ENCODE measurements at regions not wholly inside any gene's neighbourhood (a gene's known extent, or its start where the extent isn't known, plus 50 kb on each side); places are given as distances from the start of the nearest gene placed in this dataset.

DNA sequence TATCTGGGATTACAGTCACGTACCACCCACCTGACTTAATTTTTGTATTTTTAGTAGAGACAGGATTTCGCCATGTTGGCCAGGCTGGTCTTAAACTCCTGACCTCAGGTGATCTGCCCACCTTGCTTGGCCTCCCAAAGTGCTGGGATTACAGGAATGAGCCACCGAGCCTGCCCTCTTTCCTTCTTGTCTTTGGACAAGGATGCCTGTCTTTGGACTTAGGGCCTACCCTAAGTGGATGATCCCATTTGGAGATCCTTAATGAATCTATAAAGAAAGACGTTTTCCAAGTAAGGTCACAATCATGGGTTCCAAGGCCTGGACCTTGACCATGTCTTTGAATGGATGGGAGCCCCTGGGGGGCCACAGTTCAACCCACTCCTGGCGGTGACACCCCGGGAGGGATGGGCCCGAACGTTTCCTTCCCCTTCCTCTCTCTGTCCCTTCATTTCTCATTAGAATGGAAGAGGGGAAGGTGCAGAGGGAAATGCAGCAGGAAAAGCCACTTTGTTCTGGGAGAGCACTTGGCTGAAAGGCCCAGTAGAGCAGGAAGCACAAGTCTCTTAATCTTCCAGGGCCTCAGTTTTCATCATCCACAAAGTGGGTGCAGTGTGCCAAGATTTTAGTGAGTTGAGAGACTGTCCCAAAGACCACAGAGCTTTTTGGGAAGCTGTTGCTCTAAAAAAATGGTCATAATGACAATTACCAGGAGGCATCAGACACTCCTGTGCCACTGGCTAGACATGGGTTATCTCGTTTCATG lies 353.3 kb downstream of the SEC14L1 start:
- no peak for DNase-seq

DNA sequence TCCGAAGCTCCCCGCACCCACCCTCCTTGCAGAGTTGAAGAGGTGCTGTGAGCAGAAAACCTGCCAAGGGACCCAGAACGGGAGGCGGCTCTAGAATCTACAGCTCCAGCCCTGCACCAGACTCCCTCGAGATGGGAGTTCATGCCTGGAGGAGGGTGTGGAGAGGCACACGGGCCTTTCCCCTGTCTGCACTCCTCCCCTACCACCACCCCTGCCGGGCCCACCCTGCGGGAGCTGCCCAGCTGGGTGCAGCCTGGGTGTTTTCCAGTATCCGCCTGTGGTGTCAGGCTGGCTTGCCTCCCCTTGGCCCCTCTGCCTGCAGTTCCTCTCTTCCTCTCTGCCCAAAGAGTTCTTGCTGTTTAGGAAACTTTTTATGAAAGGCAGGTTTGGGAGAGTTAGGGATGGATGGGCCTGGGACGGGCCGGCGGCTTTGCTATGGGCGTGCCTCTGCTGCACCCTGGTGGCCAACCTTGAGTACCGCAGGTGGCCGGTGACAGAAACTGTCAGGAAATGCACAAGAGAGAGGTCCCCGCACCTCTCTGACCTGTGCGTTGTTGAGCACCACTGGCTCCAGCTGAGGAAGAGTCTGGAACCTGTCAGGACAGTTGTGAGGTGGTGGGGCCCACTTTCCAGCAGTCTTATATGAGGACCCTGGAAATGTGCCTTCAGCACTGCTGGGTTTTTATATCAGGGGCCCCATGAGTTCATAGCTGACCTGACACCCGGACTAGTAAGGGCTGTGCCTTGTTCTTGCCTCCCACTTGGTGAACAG lies 354.1 kb downstream of the SEC14L1 start:
- DNase-seq: peak; percentile 60

DNA sequence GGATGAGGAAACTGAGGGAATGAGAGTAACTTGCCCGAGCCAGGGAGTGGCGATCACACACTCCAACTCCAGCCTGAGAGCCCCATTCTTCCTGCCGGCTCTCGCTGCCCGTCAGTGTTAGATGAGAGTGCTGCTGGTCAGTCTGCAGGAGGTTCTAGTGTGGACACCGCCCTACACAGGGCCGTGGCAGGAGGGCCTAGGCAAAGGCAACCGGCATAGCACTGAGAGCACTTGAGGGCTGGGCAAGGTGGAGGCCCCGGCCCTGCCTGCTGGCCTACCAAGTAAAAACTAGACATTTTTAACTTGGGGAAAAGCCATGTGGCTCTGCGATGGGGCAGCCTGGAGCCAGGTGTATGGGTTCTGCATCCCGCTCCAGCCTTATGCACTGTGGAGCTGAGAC lies 354.8 kb downstream of the SEC14L1 start:
- no peak for DNase-seq

DNA sequence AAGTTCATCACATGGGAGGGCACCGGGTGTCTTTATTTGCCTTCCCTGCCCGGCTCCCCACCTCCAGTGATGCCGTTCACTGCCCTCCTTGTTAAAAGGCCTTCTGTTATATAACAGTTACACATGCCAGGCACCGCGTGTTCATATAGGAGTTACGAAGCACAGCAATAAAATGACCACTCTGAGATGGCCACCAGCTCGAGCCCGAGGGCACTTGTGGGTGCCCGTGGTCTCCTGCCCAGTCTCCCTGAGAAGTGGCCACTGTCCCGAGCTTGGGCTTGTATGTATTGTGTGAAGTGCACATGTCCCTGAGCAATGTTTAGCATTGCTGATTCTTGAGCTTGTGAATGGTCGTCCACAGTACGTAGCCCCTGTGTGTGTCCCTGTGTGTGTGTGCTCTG lies 355.6 kb downstream of the SEC14L1 start:
- DNase-seq: no peak

DNA sequence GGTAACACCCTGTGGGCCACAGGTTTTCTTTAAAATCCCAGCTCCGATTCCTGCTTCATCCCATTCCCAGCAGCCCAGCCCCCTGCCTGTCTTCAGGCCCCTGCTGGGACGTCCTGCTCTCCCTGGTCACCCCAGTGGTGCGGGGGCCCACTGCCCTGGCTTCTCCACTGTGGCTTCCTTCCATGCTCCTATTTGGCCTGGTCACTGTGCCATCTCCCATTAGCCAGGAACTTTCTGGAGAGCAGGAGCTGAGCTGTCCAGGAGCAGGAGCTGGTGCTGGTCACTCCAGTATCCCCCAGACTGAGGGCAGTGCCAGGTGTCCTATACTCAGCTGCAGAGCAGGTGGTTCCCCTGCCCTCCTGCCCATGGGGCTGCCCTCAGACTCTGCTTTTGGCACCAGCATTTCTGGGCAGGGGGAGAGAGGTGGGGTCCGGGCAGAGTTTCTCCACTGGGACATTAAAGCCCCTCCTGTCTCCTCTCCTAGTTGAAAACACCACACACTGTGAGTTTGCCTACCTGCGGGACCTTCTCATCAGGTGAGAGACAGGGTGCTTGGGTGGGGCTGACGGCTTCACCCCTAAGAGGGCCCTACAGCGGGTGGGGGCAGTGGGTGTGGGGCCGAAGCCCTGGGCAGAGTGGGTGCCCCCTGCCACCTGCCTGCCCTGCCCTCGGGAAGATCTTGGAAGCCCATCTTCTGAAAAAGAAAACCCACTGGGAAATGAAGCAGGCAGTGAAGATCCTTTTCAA lies 356.2 kb downstream of the SEC14L1 start:
- DNase-seq: no peak

DNA sequence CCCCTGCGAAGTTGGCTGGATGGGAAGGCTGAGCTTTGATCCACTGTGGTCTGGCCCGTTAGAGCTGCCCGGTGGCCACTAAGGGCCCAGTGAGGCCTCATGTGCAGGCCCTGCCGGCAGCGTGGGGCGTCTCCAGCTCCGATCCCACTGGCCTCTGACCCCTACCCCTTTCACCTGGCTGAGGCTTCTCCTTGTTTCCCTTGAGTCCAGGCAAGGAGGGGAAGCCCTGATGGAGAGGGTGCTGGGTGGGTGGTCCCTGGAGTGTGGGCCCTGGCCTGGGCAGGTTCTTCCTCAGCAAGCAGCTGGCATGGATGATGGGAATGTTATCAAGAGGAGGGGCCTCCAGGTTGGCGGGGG lies 356.8 kb downstream of the SEC14L1 start:
- DNase-seq: no peak

DNA sequence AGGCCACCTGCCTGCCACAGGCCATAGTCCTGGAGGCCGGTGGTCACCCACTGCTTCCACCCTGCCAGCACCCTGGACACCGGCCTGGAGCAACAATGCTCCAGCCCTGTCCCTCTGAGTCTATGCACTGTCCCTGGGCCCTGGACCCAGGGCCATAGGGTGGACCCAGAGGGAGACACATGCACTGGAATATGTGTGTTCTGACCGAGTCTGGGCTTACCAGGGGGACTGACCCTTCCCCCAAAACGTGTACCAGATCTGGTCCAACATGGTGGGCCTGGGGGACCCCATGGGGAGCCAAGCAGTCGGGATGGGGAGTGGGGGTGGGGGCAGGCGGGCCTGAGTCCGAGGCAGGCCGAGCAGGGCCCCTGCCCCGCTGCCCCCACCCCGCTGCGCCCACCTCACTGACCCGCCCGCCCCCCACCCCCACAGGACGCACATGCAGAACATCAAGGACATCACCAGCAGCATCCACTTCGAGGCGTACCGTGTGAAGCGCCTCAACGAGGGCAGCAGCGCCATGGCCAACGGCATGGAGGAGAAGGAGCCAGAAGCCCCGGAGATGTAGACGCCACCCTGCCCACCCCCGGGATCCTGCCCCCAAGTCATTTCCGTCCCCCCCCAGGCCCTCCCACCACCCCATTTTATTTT lies 357.4 kb downstream of the SEC14L1 start:
- DNase-seq: no peak

DNA sequence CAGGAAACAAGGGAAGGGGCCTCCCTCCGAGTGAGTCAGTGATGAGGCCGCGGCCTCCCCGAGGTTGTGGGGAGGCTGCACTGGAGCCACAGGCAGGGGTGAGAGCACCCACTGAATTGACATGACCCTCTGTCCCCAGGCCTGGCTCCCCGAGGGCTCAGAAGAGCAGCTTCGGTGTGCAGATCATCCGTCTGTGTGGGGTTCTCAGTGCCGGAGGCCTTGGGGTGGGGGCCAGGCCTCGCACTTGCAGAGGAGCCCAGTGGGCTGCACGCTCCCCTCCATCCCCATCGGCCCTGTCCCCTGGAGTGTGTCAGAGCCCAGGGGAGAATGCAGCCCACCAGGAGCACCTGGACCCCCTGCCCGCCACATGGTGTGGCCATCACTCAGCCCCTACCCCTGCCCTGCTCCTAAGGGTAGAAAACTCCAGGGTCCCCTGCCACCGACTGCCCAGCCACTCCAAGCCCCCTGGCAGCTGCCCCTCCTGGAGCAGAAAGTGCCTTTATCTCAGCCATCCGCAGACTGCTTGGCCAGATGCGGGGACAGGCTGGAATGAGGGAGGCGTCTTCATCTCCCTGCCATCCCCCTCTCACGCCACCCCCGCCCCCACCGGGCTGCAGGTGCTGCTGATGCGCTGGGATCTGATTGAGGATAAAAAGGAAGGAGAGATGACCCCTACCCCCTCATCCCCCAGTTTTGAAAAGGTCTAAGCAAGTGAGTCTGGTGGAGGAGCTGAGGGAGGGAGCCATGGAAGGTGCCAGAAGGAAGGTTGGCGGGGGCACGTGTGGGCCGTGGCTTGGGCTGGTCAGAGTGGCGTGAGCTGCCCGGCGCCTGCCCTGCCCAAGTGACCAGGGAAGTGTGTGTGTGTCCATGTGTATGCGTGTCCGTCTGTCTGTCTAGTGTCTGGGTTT lies 358.3 kb downstream of the SEC14L1 start:
- DNase-seq: no peak

DNA sequence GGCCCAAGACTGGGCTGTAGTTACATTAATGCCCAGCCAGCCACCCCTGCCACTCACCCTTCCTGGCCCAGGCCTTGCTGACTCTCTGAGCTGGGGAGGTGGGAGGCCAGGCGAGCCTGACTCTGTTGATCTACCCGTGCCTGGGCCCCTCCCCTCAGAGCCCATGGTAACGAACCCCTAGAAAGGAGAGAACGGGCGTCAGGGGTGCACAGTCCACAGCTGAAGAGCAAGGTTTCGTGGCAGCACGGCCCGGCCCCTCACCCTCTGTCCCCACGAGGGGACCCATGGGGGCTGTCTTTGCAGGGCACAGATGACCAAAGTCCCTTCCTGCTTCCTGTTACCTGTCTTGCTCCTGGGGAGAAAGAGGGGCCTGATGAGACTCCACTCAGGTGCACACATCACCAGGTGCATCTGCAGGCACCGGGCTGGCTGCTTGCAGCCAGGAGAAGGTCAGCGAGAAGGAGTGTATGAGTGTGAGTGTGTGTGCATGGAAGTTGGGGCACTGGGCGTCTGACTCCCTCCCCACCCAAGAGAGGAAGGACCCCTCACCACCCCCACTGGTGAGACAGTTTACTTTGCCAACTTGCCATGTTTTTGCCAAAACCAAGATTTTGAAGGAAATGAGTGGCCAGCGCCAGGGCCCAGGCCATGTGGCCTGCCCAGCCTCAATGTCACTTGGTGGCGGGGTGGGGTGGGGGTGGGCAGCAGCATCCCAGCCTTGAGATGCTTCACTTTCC lies 359.1 kb downstream of the SEC14L1 start:
- no peak for DNase-seq

DNA sequence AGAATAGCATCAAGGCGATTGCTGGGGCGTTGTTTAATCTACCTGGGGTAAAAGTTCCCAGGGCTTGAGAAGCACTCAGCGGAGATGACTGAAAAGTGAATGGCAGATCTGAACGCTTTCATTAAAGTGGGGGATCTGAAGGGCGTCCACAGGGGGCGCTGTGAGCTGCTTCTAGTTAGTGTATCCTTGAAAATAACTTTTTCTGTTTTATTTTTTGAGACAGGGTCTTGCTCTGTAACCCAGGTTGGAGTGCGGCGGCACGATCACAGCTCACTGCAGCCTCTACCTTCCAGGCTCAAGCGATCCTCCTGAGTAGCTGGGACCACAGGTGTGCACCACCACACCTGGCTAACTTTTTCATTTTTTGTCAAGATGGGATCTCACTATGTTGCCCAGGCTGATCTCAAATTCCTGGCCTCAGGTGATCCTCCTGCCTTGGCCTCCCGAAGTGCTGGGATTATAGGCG lies 360.4 kb downstream of the SEC14L1 start:
- DNase-seq: peak; percentile 71

DNA sequence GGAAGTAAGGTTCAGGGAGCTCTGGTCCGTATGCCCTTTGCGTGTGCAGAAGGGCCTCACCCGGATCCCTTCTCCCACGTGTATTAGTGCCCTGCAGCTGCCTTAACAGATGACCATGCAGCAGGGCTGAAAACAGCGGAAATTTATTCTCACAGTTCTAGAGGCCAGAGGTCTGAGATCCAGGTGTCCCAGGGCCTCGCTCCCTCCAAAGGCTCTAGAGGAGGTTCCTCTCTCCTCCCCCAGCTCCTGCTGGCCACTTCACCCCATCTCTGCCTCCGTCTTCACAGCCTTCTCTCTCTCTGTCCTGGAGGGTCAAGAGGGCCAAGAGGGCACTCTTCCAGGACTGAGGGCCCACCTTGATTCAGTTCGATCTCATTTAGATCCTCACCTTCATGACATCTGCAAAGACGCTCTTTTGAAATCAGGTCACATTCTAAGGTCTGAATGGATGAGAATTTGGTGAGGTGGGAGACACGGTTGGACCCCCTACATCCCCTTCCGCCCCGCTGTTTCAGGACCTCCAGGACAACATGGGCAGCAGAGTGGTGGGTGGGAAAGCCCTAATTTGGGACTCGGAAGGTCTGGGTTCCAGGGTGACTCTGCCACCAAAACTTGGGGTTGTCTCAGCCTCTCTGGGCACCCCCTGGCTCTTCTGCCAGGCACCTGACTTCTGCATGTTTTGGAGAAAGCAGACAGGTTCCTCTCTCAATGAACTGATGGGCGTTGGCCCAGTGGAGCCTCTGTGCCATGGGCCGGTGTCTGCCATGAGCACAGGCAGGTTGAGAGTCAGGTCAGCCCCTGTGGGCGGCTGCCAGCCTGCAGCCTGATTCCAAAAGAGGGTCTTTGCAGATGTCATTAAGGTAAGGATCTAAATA lies 361.2 kb downstream of the SEC14L1 start:
- DNase-seq: no peak

DNA sequence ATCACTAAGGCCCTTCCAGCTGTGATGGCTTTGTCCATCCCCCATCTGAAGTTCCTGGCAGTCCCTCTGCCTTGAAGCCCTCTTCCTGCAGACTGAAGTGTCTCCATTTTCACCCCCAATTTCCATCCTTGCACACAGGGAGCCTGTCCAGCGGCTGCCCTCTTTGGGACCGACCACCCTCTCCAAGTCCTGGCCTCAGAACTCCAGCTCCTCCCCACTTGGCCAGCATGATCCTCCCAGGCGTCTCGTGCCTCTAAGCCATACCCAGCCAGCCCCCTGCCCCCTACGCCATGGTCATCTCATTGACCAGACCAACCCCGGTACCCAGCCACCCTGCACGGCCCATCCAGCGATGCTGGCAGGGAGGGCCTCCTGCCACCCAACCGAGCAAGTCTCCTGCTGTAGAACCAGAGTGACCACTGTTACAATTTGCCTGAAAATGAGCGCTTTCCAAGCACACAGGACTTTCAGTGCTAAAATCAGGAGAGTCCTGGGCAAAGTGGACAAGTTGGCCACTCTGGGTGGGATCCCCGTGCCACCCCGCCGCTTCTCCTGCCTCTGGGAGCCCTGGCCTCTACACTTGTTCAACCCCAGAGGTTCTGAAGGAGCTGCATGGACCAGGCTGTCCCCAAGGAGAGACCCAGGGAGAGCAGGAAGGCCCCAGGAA lies 362.0 kb downstream of the SEC14L1 start:
- no peak for DNase-seq

DNA sequence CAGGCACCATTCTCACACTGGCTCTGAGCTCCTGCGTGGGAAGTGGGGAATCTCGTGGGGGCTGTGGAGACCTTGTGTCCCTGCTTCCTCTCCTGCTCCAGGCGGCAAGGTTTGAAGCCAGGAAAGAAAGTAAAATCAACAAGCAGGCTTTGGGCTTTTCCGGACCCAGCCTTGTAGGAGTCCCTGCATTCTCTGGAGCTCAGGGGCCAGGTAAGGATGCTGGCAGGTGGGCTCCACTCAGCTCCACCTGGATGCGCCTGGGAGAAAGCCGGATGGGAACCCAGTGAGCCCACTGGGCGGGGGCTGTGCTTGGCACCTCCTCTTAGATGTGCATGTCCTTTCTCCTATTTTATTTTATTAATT lies 362.5 kb downstream of the SEC14L1 start:
- no peak for DNase-seq

DNA sequence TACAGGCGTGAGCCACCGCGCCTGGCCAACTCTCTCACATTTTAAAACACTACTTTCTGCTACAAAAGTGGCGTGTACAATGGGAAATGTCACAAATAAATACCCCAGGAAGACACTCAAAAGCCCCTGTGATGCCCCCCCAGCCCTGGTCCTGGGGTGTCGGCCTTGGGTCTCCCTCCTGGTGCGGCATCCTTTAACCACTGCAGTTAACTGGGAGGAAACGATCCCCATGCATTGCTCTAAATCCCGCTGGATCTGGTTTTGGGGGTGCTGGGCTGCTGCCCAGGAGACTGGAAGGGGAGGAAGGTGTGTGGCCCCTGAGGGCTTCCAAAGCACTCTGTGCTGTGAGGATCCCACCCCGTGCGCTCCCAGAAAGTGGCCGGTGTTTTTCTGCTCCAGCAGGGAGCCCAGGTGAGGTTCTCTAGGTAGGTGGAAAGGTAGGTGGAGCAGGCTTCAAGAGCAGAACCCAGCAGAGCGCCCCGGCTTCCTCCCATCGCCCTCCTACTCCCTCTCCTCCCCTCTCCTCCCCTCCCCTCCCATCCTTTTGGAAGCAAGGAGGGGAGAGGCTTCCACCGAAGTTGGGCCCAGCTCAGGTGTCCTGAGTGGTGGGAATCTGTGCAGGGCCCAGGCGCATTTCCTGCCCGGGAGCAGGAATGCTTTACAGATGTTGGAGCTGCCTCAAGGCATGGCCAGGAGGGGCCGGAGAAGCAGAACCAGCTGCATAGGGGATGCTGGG lies 363.3 kb downstream of the SEC14L1 start:
- no peak for DNase-seq

DNA sequence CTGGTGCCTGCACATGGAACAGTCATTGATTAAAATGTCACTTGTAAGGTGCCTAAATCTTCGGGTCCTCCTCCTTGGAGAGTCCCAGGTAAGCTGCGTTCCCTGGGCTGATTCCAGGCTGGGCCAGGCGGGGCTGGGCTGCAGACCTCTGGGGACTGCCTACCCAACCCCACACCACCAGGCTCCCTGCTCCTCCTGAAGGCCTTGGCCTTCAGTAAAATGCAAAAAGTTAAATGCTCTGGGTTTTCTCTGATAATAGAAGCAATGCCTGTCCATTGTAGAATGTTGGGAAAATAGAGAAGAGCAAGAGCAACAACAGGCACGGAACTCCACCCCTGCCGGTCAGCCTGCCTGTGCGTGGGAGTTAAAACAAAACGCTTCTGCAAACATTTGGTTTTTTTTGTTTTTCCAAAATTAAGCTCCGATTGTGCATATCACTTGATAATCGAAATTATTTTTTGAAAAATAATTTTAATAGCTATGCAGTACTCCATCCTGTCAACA lies 363.9 kb downstream of the SEC14L1 start:
- no peak for DNase-seq

DNA sequence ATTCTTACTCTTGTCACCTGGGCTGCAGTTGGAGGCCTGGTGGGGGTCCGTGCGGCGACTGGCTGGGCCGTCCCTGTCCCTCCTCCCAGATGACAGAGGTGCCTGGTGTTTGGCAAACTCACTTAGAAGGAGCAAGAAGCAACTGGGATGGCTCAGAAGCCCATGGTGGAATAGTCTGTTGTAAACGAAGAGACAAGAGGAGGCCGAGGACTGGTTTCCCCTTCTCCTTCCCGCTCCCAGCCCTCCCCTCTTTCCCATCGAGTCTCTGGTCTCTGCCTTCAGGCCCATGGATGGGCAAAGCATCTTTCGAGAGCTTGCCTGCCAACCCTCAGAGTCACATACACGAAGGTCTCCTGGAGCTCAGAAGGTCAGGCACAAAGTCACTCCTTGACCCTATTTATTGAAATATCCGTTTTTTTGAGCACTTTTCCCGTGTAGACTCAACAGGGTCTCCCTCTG lies 364.4 kb downstream of the SEC14L1 start:
- no peak for DNase-seq

DNA sequence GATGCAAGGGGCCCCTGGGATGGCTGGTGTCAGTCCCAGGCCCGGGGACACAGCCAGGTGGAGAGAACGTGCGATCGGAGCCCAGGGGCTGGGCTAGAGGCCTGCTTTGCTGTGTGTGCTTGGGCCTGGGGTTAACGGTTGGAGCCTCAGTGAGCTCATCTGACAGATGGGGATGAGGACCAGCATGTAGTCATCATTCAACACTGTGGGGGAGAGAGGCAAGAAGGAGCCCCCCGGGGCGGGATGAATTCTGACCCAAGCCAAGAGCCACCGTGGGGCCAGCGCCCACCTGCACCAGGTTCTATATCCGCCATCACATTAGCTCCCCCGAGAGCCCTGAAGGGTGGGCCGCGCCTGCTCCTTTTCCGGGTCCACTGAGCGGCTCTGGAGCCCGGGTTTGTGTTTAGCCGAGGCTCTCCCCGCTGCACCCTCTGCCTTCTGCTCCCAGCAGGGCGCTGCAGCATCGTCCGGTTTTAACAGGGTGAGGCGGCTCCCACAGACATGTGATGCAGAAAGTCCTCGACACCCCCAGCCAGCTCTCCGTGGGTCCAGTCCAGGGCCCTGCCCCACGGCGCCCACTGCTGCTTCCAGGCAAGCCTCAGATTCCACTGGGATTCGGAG lies 365.7 kb downstream of the SEC14L1 start:
- no peak for DNase-seq

Data from NCI-H1694 (cell line).